ENCODE measurements at regions not wholly inside any gene's neighbourhood (a gene's known extent, or its start where the extent isn't known, plus 50 kb on each side); places are given as distances from the start of the nearest gene placed in this dataset.

DNA sequence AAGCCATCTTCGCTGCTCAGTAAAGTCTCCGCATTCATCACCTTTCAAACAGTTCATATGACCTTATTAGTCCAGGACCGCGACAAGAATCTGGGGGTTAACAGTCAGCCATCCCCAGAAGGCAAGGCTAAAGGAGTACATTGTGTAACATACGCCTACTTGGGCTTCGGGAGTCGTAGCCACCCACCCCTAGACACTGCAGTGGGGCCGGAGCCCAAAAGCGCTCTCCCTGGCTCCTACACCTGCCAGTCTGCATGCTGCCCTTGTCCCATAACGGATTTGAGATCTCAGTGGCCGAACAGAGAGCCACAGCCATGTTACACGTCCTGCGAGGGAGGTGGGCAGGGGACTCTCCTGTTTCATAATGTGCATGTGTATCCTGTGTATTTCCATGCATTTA is 1405.5 kb downstream of the GRIK2 start:
- TF ChIP-seq POLR2A (IDR thresholded peaks at IDR 0.05) (no peak), POLR2AphosphoS5 (IDR thresholded peaks at IDR 0.05; ENCODE audit: insufficient read depth in 1 of 2, low read depth in 1 of 2) (no peak)
- TF ChIP-seq, protein P1, sequence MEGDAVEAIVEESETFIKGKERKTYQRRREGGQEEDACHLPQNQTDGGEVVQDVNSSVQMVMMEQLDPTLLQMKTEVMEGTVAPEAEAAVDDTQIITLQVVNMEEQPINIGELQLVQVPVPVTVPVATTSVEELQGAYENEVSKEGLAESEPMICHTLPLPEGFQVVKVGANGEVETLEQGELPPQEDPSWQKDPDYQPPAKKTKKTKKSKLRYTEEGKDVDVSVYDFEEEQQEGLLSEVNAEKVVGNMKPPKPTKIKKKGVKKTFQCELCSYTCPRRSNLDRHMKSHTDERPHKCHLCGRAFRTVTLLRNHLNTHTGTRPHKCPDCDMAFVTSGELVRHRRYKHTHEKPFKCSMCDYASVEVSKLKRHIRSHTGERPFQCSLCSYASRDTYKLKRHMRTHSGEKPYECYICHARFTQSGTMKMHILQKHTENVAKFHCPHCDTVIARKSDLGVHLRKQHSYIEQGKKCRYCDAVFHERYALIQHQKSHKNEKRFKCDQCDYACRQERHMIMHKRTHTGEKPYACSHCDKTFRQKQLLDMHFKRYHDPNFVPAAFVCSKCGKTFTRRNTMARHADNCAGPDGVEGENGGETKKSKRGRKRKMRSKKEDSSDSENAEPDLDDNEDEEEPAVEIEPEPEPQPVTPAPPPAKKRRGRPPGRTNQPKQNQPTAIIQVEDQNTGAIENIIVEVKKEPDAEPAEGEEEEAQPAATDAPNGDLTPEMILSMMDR (IDR thresholded peaks at IDR 0.05): no peak
